PC-9 (cell line): ENCODE measurements at regions not wholly inside any gene's neighbourhood (a gene's known extent, or its start where the extent isn't known, plus 50 kb on each side); places are given as distances from the start of the nearest gene placed in this dataset.

Experiments
- CTCF ChIP-seq: fragments of 200-600 bp; sonication (generic); conservative IDR thresholded peaks from 2 replicates; pipeline ENCODE4 v1.6.1; 2017; ENCODE audit warnings: mixed run types, antibody characterized with exemption, mild to moderate bottlenecking, moderate library complexity
- EZH2 ChIP-seq: fragments of 200-600 bp; sonication (generic); IDR thresholded peaks from 2 replicates; pipeline ENCODE4 v1.8.0; 2017; ENCODE audit warnings: antibody characterized with exemption, low read depth

DNA sequence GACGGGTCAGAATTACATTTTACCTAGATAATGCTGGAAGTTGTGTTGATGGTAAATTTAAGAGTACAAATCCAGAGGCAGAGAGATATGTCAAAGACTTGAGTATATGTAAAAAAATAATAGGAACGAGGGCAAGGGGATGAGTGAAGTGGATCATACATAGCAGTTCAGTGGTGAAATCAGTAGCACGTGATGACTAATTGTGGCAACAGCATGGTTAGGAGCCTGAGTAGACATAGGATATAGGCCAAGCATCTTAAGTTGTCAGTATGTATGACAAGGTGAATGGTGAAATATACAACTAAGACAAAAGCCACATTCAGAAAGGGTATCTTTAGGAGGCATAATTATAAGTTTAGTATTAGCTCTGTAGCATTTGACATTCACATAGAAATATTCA, 826.5 kb upstream of the PIK3C3 start:
- no peak for TF ChIP-seq CTCF
- TF ChIP-seq EZH2 = no peak
